ENCODE measurements at regions not wholly inside any gene's neighbourhood (a gene's known extent, or its start where the extent isn't known, plus 50 kb on each side); places are given as distances from the start of the nearest gene placed in this dataset.

GRCh38 chr2:7430421-7430868 is 513.2 kb downstream of the RNF144A start:
- TF ChIP-seq CTCF (conservative IDR thresholded peaks at IDR 0.05; ENCODE audit: control insufficient read depth, insufficient read depth, low read depth, low read length), result no peak
- H3K4me3 ChIP-seq (ENCODE audit: control insufficient read depth, low read depth, low read length), result no peak overlapping the region
- DNase-seq (ENCODE audit: low read depth), result no peak

- no peak overlapping the region for H3K4me3 ChIP-seq (ENCODE audit: control insufficient read depth, low read depth, low read length)
- TF ChIP-seq CTCF (conservative IDR thresholded peaks at IDR 0.05; ENCODE audit: control insufficient read depth, insufficient read depth, low read depth, low read length), result no peak
- no peak for DNase-seq (ENCODE audit: low read depth)
Measured at GRCh38 chr2:7430869-7431641, 513.8 kb downstream of the RNF144A start.

GRCh38 chr2:7432436-7432835 is 515.2 kb downstream of the RNF144A start:
- DNase-seq (ENCODE audit: low read depth), result no peak
- TF ChIP-seq CTCF (conservative IDR thresholded peaks at IDR 0.05; ENCODE audit: control insufficient read depth, insufficient read depth, low read depth, low read length), result no peak
- no peak overlapping the region for H3K4me3 ChIP-seq (ENCODE audit: control insufficient read depth, low read depth, low read length)

- TF ChIP-seq CTCF (conservative IDR thresholded peaks at IDR 0.05; ENCODE audit: control insufficient read depth, insufficient read depth, low read depth, low read length), result no peak
- DNase-seq (ENCODE audit: low read depth), result no peak
- no peak overlapping the region for H3K4me3 ChIP-seq (ENCODE audit: control insufficient read depth, low read depth, low read length)
Measured at GRCh38 chr2:7436096-7436906, 519.1 kb downstream of the RNF144A start.

GRCh38 chr2:7437141-7437540 is 519.9 kb downstream of the RNF144A start:
- no peak for DNase-seq (ENCODE audit: low read depth)
- H3K4me3 ChIP-seq (ENCODE audit: control insufficient read depth, low read depth, low read length), result no peak overlapping the region
- no peak for TF ChIP-seq CTCF (conservative IDR thresholded peaks at IDR 0.05; ENCODE audit: control insufficient read depth, insufficient read depth, low read depth, low read length)

GRCh38 chr2:7437716-7438632 is 520.8 kb downstream of the RNF144A start:
- DNase-seq (ENCODE audit: low read depth), result no peak
- no peak for TF ChIP-seq CTCF (conservative IDR thresholded peaks at IDR 0.05; ENCODE audit: control insufficient read depth, insufficient read depth, low read depth, low read length)
- H3K4me3 ChIP-seq (ENCODE audit: control insufficient read depth, low read depth, low read length), result no peak overlapping the region

Data from fibroblast of mammary gland (primary cell).